SU-DHL-6 (cell line): ENCODE measurements at regions not wholly inside any gene's neighbourhood (a gene's known extent, or its start where the extent isn't known, plus 50 kb on each side); places are given as distances from the start of the nearest gene placed in this dataset.

Source experiments
- CTCF ChIP-seq: fragments of 200-600 bp; sonication (generic); IDR thresholded peaks from one replicate; pipeline ENCODE4 v1.5.1; 2017; ENCODE audit warnings: antibody characterized with exemption, mild to moderate bottlenecking, low read length, moderate library complexity; ENCODE audit not compliant: insufficient read depth, poor library complexity, severe bottlenecking
- EZH2phosphoT487 ChIP-seq: fragments of 200-600 bp; sonication (generic), shearing (Covaris generic); conservative IDR thresholded peaks from 2 replicates; pipeline ENCODE4 v1.6.1; 2018; ENCODE audit warnings: mild to moderate bottlenecking, antibody characterized with exemption, low read length, moderate library complexity, mixed read lengths

GRCh38 chr5:68384936-68385594, 169.5 kb downstream of the PIK3R1 start:
- TF ChIP-seq CTCF (no peak), EZH2phosphoT487 (no peak)
